DOHH2 (cell line): ENCODE measurements at regions not wholly inside any gene's neighbourhood (a gene's known extent, or its start where the extent isn't known, plus 50 kb on each side); places are given as distances from the start of the nearest gene placed in this dataset.

Experiments
- EZH2phosphoT487 ChIP-seq: fragments of 200-600 bp; sonication (generic); IDR thresholded peaks from 2 replicates; pipeline ENCODE4 v1.6.1; 2017; ENCODE audit warnings: borderline replicate concordance, mild to moderate bottlenecking, antibody characterized with exemption, low read length, moderate library complexity, mixed read lengths
- TF ChIP-seq, protein P1 (sequence below): fragments of 200-600 bp; sonication (generic); IDR thresholded peaks from one replicate; pipeline ENCODE4 v1.5.1; 2014; ENCODE audit warnings: antibody characterized with exemption, mild to moderate bottlenecking, low read depth, low read length; ENCODE audit not compliant: poor library complexity, severe bottlenecking

DNA sequence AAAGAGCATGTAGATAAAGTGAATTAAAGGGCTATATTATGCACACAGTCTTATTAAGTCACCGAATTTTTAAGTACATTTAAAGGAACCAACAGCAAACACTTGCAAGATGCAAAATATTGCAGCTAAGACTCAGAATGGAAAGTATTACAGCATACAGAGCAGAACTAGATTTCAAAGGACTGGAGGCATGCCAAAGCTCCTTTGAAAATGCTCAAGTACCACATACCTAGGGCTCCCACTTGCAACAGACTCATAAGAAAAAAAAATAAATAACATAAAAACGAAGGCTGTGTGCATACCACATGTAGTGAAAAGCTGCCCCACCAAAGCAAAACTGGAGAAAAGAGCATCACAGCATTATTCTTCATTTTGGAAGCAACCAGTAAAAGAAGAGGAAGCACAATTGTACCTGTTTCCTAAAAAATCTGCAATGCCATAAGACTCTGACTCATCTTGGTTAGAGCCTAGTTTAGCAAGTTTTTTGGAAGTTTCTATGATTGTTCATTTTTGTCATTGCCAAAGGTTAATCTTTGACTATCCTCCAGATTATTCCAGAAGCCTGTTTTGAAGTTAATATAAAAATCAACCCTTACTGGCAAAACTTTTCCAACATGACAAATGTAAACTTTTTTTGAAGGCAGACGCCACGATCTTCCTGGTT, 306.0 kb upstream of the COL3A1 start:
- TF ChIP-seq, protein P1, sequence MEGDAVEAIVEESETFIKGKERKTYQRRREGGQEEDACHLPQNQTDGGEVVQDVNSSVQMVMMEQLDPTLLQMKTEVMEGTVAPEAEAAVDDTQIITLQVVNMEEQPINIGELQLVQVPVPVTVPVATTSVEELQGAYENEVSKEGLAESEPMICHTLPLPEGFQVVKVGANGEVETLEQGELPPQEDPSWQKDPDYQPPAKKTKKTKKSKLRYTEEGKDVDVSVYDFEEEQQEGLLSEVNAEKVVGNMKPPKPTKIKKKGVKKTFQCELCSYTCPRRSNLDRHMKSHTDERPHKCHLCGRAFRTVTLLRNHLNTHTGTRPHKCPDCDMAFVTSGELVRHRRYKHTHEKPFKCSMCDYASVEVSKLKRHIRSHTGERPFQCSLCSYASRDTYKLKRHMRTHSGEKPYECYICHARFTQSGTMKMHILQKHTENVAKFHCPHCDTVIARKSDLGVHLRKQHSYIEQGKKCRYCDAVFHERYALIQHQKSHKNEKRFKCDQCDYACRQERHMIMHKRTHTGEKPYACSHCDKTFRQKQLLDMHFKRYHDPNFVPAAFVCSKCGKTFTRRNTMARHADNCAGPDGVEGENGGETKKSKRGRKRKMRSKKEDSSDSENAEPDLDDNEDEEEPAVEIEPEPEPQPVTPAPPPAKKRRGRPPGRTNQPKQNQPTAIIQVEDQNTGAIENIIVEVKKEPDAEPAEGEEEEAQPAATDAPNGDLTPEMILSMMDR = no peak
- no peak for TF ChIP-seq EZH2phosphoT487
